Mucosa of descending colon (tissue), 3 donors: ENCODE measurements at regions not wholly inside any gene's neighbourhood (a gene's known extent, or its start where the extent isn't known, plus 50 kb on each side); places are given as distances from the start of the nearest gene placed in this dataset.

Source experiments
- ATAC-seq: fragments of 200-7000 bp; cut with Tn5 transposase; one replicate; pipeline ENCODE4 v1.9.1; 2020; ENCODE audit warnings: mild to moderate bottlenecking, moderate library complexity
- DNase-seq, 3 donors: peaks; one replicate each; pipeline ENCODE4 v3.0.0-alpha.2; 2020
- H3K36me3 ChIP-seq: fragments of 200-600 bp; one replicate; pipeline ENCODE4 v1.8.0; 2021; ENCODE audit warnings: low read depth, mild to moderate bottlenecking
- H3K4me1 ChIP-seq: fragments of 200-600 bp; one replicate; pipeline ENCODE4 v1.8.0; 2021; ENCODE audit warnings: low read depth, mild to moderate bottlenecking
- H3K4me3 ChIP-seq: fragments of 200-600 bp; one replicate; pipeline ENCODE4 v1.8.0; 2021; ENCODE audit warnings: mild to moderate bottlenecking
- H3K9me3 ChIP-seq: fragments of 200-600 bp; one replicate; pipeline ENCODE4 v1.8.0; 2021; ENCODE audit warnings: mild to moderate bottlenecking
- intact Hi-C, 2 donors: fragments of 100-400 bp; cut with DNase I in 1 of 2; cut with micrococcal nuclease in 1 of 2; formaldehyde crosslinking; loops; one replicate each; pipeline versions ENCODE4 v1.11.0 to v1.11.1; 2022; cut with DNase I, micrococcal nuclease
- TF ChIP-seq, protein P1 (sequence below): fragments of 200-600 bp; IDR thresholded peaks from one replicate; pipeline ENCODE4 v1.8.0; 2022; ENCODE audit warnings: antibody characterized with exemption, mild to moderate bottlenecking
- donor health status: DM: no; HTN: no; CAD: no; lungs with moderate emphysema.
- donor health status: DM: no; HTN: no; CAD: no.
- donor health status: DM: no; HTN: yes; CAD: no.

DNA sequence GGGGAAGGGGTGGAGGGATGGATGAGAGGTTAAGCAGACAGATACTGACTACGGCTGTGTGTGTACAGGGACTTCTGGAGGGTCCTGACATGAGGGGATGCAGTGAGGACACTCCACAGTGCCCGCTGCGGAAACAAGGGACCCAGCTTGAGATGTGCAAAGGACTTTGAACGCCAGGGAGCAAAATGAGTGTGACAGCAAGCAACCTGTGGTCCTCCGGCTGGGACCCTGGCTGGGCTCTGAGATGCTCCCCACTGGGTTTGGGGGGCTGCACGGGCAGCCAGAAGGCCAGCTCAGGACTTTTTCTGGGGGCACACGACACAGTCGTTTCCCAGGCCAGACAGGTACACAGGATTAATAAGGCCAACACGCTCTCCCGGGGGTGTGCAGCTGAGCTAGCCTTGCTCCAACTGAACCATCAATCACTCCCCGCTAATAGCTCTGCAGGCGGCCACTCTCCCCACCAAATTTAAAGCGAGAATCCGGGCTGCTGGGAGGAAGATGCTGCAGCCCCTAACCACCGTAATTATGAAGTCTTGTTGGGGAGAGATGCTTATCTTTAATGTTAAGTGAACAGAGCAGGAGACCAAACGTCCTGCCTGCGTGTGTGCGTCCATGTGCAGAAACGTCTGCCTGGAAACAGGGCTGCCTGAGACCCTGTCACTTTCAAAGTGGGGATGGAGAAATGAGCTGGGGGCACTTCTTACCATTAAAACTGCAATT, 51.6 kb upstream of the DLK1 start:
- H3K4me1 ChIP-seq, result peaks cover 32% of the 10 kb centered on the region
- no peak overlapping the region for H3K4me3 ChIP-seq
- TF ChIP-seq, protein P1, sequence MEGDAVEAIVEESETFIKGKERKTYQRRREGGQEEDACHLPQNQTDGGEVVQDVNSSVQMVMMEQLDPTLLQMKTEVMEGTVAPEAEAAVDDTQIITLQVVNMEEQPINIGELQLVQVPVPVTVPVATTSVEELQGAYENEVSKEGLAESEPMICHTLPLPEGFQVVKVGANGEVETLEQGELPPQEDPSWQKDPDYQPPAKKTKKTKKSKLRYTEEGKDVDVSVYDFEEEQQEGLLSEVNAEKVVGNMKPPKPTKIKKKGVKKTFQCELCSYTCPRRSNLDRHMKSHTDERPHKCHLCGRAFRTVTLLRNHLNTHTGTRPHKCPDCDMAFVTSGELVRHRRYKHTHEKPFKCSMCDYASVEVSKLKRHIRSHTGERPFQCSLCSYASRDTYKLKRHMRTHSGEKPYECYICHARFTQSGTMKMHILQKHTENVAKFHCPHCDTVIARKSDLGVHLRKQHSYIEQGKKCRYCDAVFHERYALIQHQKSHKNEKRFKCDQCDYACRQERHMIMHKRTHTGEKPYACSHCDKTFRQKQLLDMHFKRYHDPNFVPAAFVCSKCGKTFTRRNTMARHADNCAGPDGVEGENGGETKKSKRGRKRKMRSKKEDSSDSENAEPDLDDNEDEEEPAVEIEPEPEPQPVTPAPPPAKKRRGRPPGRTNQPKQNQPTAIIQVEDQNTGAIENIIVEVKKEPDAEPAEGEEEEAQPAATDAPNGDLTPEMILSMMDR, result no peak
- DNase-seq, result no peak
- no peak for ATAC-seq
- intact Hi-C loops, result no loop called here
- no peaks in the 10 kb centered on the region for H3K9me3 ChIP-seq
- no peaks in the 10 kb centered on the region for H3K36me3 ChIP-seq

DNA sequence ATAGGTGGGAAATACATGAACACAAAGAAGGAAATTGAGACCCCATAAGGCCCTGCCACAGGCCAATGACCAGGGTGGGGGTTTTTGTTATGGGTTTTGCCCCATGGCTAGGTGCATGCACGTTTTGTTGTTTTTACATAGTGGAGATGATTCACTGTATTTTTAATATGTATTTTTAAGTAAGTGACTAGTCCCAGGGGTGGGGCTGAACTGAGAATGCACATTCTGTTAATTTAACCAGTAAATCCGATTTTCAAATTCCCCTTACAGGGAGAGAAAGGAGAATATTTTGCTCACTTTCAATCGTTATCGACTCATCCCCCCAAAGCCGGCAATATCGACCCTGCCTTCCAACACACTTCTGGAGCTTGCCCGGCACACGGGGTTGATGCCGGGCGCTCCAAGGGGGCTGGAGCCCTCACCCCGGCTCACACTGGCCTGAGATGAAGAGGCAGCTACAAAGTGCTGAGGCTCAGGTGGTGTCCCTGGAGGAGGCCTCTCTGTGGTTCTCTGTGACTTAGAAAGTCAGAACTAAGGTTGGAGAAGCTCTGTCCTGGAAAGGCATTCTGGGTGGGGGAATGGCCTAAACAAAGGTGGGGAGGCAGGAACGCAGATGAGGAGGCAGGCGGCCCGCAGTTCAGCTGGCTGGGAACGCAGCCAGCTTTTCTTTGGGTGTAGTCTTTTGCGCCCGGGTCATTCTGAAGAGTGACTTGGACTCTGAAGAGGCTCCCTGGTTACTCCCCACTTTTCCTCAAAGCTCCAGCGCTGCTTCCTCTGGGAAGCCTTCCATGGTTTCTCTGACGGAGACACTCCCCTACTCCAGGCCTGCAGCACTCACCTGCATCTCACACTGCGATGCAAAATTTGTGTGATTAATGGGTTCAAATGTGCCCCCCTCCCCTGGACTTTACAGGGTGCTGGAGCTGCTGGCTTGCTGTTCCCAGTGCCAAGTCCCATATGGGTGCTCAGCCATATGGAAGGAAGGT, 50.7 kb upstream of the DLK1 start:
- TF ChIP-seq, protein P1, result no peak
- Histone ChIP-seq H3K4me1 (peaks cover 25% of the 10 kb centered on the region), H3K9me3 (no peaks in the 10 kb centered on the region), H3K36me3 (no peaks in the 10 kb centered on the region), H3K4me3 (no peak overlapping the region)
- intact Hi-C loops, result no loop called here
- peak; percentile 73 to 86 (median 83) for DNase-seq
- ATAC-seq, result peak; percentile 72
